ENCODE measurements at regions not wholly inside any gene's neighbourhood (a gene's known extent, or its start where the extent isn't known, plus 50 kb on each side); places are given as distances from the start of the nearest gene placed in this dataset.

DNA sequence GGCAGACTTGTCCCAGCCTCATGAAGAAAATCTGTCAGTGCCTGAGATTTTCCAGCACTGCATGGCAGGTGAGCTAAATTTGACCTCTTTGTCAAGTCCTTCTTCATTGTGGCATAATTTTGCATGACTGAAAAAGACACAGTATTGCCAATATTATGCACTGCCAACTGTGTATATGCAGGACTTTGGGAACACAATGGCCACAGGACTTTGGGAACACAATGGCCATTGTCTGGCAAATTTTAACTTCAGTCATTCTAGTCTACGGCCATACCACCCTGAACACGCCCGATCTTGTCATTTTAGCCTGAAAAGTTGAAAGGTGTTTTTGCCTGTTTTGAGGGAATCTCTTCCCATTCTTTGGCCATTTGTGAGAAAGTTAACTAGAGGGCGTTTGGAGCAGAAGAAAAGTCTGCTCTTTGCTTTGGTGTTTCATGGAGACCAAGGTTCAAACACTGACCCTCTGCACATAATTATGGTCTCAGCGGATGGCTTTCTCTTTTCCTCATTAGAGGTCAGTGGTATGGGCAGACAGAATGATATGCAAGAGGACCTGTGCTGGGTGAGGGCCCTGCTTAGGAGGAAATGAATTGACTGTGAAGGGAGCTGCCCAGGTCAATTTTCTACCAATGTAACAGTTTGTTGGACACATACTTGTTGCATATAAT is 72.4 kb upstream of the NEK7 start:
- FAIRE-seq (no peak), DNase-seq (no peak)
- Histone ChIP-seq H3K36me3 (ENCODE audit: control insufficient read depth in 3 of 3, insufficient read depth in 2 of 3, low read depth in 1 of 3, low read length in 3 of 3) (no peaks in the 10 kb centered on the region), H3K27me3 (ENCODE audit: control insufficient read depth in 3 of 3, insufficient read depth in 3 of 3, low read length in 3 of 3) (no peaks in the 10 kb centered on the region), H3K4me1 (ENCODE audit: control insufficient read depth in 3 of 3, insufficient read depth in 2 of 3, low read depth in 1 of 3, low read length in 2 of 3) (peaks cover 0 to 3% (median 0%) of the 10 kb centered on the region in 3 donors), H3K4me3 (ENCODE audit: low read depth in 1 of 3, low read length in 3 of 3) (no peak overlapping the region), H3K9me3 (ENCODE audit: control insufficient read depth in 2 of 2, insufficient read depth in 1 of 2, low read depth in 1 of 2, low read length in 1 of 2) (peaks cover 0 to 2% of the 10 kb centered on the region in 2 donors), H3K27ac (ENCODE audit: low read depth in 1 of 3, low read length in 2 of 3) (no peak overlapping the region)
- 84 to 90% (median 88%) methylated on average over 5 of the region's 5 CpGs for WGBS, 3 donors

DNA sequence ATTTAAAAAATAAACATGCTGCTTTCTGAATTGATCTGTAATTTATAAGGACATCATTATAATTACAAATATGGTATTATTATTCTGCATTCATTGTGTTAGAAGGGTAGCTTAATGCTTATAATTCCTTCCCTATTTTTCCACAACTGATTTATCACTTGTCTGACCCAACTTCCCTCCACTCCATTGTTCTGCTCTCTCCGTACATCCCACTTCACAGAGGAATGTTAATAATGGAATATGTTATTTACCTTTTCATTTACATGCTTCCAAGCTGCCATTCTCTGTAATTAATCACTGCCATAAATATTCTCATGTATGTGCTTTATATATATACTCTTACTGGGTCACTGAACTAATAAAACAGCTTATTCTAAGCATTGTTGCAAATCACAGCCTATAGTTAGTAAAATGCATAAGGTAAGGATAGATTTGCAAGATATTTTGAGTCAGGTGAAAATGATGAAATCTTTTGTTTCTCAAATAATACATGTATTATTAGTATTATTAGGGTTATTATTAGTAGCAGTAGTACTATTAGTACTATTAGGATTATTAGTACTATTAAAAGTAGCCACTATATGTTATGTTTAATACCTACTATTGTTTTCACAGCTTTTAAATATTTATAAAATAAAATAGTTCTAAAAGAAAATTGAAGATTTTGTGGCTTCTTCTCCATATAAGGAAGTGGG is 70.6 kb upstream of the NEK7 start:
- 58 to 71% (median 65%) methylated on average over 1 of the region's 1 CpG for WGBS, 3 donors
- Histone ChIP-seq H3K27me3 (ENCODE audit: control insufficient read depth in 3 of 3, insufficient read depth in 3 of 3, low read length in 3 of 3) (no peaks in the 10 kb centered on the region), H3K27ac (ENCODE audit: low read depth in 1 of 3, low read length in 2 of 3) (no peak overlapping the region), H3K4me1 (ENCODE audit: control insufficient read depth in 3 of 3, insufficient read depth in 2 of 3, low read depth in 1 of 3, low read length in 2 of 3) (no peaks in the 10 kb centered on the region), H3K9me3 (ENCODE audit: control insufficient read depth in 2 of 2, insufficient read depth in 1 of 2, low read depth in 1 of 2, low read length in 1 of 2) (no peaks in the 10 kb centered on the region), H3K36me3 (ENCODE audit: control insufficient read depth in 3 of 3, insufficient read depth in 2 of 3, low read depth in 1 of 3, low read length in 3 of 3) (no peaks in the 10 kb centered on the region), H3K4me3 (ENCODE audit: low read depth in 1 of 3, low read length in 3 of 3) (no peak overlapping the region)
- FAIRE-seq: no peak
- no peak for DNase-seq

DNA sequence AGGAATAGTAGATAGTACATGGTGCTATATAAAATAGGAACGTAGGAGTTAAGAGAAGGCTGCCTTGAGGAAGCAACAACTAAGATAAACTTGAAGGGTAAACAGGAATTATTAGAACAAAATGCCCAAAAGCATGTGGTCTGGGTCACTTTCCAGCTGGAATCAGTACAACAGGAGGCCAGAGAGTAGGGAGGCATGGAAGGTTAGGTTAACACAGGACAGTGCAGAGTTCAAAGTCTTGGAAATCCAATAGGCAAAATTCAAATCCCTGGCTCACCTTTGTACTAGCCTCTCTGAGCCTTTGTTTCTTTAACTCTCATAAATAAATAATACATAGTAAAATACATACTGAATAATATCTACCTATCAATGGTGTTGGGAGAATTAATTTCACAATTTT is 69.0 kb upstream of the NEK7 start:
- H3K4me1 ChIP-seq (ENCODE audit: control insufficient read depth in 3 of 3, insufficient read depth in 2 of 3, low read depth in 1 of 3, low read length in 2 of 3): no peaks in the 10 kb centered on the region
- WGBS, 3 donors: 20 to 55% (median 41%) methylated on average over 1 of the region's 1 CpG
- no peaks in the 10 kb centered on the region for H3K36me3 ChIP-seq (ENCODE audit: control insufficient read depth in 3 of 3, insufficient read depth in 2 of 3, low read depth in 1 of 3, low read length in 3 of 3)
- peak in 1 of 2 donors; percentile 26 for DNase-seq
- no peak for FAIRE-seq
- H3K27ac ChIP-seq (ENCODE audit: low read depth in 1 of 3, low read length in 2 of 3): no peak overlapping the region
- H3K4me3 ChIP-seq (ENCODE audit: low read depth in 1 of 3, low read length in 3 of 3): no peak overlapping the region
- no peaks in the 10 kb centered on the region for H3K27me3 ChIP-seq (ENCODE audit: control insufficient read depth in 3 of 3, insufficient read depth in 3 of 3, low read length in 3 of 3)
- no peaks in the 10 kb centered on the region for H3K9me3 ChIP-seq (ENCODE audit: control insufficient read depth in 2 of 2, insufficient read depth in 1 of 2, low read depth in 1 of 2, low read length in 1 of 2)

DNA sequence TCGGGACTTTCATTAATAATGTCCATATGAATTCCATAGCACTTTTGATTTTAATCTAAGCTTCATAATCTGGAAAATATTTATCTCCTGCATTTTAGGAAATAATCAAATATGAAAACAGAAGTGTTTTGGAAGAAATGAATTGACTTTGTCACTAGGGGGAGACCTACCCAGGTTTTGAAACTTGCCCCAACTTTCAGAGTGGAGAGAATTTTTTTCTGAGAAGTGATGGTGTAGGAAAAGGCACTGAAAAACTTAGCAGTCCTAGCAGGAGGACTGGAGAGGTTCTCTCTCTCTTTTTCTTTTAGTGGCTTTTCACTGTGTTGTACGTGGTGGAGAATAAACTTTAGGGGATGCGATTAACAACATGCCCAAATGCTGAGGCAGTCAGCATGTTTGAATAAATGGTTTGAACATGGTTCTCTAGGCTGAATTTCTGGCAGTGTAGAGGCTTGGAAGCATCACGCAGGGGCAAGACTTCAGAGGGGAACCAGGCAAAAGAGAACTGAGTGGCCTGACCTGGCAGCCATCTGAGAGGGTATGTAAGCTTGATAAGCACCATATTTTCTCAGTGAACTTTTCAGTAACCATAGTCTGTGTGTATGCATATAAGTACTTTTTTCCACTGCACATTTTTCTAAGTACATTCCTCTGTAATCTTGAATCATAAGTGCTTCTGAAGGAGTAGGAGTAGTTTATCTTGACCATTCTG is 68.3 kb upstream of the NEK7 start:
- WGBS, 3 donors: 48 to 71% (median 59%) methylated on average over 4 of the region's 4 CpGs
- no peak overlapping the region for H3K27ac ChIP-seq (ENCODE audit: low read depth in 1 of 3, low read length in 2 of 3)
- H3K27me3 ChIP-seq (ENCODE audit: control insufficient read depth in 3 of 3, insufficient read depth in 3 of 3, low read length in 3 of 3): no peaks in the 10 kb centered on the region
- H3K4me3 ChIP-seq (ENCODE audit: low read depth in 1 of 3, low read length in 3 of 3): no peak overlapping the region
- DNase-seq: peak; percentile 8 to 21
- no peaks in the 10 kb centered on the region for H3K36me3 ChIP-seq (ENCODE audit: control insufficient read depth in 3 of 3, insufficient read depth in 2 of 3, low read depth in 1 of 3, low read length in 3 of 3)
- FAIRE-seq: no peak
- no peaks in the 10 kb centered on the region for H3K9me3 ChIP-seq (ENCODE audit: control insufficient read depth in 2 of 2, insufficient read depth in 1 of 2, low read depth in 1 of 2, low read length in 1 of 2)
- H3K4me1 ChIP-seq (ENCODE audit: control insufficient read depth in 3 of 3, insufficient read depth in 2 of 3, low read depth in 1 of 3, low read length in 2 of 3): no peaks in the 10 kb centered on the region

DNA sequence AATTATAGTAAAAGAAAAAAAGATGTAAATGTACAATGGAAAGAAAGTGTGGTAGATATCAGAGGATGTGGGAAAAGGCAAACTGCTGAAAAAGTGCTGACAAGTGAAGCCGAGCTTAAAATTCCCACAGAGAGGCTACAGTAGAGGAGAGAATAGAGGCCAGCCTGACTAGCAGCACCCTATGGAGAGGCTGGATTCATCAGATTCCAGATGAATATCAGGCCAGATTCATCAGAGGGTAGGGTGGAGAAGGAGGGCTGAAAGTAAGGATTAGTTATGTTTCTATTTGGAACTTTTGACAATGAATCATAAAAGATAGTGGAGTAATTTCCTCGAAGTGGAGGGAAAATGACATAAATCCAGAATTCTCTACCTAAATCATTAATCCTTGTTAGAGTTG is 60.4 kb upstream of the NEK7 start:
- no peak for FAIRE-seq
- Histone ChIP-seq H3K4me3 (ENCODE audit: low read depth in 1 of 3, low read length in 3 of 3) (no peak overlapping the region), H3K27ac (ENCODE audit: low read depth in 1 of 3, low read length in 2 of 3) (no peak overlapping the region), H3K27me3 (ENCODE audit: control insufficient read depth in 3 of 3, insufficient read depth in 3 of 3, low read length in 3 of 3) (no peaks in the 10 kb centered on the region), H3K36me3 (ENCODE audit: control insufficient read depth in 3 of 3, insufficient read depth in 2 of 3, low read depth in 1 of 3, low read length in 3 of 3) (no peaks in the 10 kb centered on the region), H3K9me3 (ENCODE audit: control insufficient read depth in 2 of 2, insufficient read depth in 1 of 2, low read depth in 1 of 2, low read length in 1 of 2) (no peaks in the 10 kb centered on the region), H3K4me1 (ENCODE audit: control insufficient read depth in 3 of 3, insufficient read depth in 2 of 3, low read depth in 1 of 3, low read length in 2 of 3) (no peaks in the 10 kb centered on the region)
- no peak for DNase-seq
- WGBS, 3 donors: 65 to 74% (median 73%) methylated on average over 2 of the region's 2 CpGs

DNA sequence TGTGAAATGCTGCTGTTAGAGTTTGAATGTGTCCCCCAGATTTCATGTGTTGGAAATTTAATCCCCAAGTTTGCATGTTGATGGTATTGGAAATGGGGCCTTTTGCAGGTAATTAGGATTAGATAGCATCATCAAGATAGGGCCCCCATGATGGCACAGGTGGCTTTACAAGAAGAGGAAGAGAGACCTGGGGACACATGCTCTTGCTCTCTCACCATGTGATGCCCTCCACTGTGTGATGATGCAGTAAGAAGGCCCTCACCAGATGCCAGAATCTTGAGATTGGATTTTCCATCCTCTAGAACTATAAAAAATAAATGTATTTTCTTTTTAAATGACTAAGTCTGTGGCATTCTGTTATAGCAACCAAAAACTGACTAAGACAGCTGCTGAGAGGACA is 57.0 kb upstream of the NEK7 start:
- H3K27me3 ChIP-seq (ENCODE audit: control insufficient read depth in 3 of 3, insufficient read depth in 3 of 3, low read length in 3 of 3): no peaks in the 10 kb centered on the region
- H3K4me3 ChIP-seq (ENCODE audit: low read depth in 1 of 3, low read length in 3 of 3): no peak overlapping the region
- H3K9me3 ChIP-seq (ENCODE audit: control insufficient read depth in 2 of 2, insufficient read depth in 1 of 2, low read depth in 1 of 2, low read length in 1 of 2): no peaks in the 10 kb centered on the region
- H3K27ac ChIP-seq (ENCODE audit: low read depth in 1 of 3, low read length in 2 of 3): no peak overlapping the region
- no peaks in the 10 kb centered on the region for H3K36me3 ChIP-seq (ENCODE audit: control insufficient read depth in 3 of 3, insufficient read depth in 2 of 3, low read depth in 1 of 3, low read length in 3 of 3)
- FAIRE-seq (no peak), DNase-seq (no peak)
- no peaks in the 10 kb centered on the region for H3K4me1 ChIP-seq (ENCODE audit: control insufficient read depth in 3 of 3, insufficient read depth in 2 of 3, low read depth in 1 of 3, low read length in 2 of 3)

DNA sequence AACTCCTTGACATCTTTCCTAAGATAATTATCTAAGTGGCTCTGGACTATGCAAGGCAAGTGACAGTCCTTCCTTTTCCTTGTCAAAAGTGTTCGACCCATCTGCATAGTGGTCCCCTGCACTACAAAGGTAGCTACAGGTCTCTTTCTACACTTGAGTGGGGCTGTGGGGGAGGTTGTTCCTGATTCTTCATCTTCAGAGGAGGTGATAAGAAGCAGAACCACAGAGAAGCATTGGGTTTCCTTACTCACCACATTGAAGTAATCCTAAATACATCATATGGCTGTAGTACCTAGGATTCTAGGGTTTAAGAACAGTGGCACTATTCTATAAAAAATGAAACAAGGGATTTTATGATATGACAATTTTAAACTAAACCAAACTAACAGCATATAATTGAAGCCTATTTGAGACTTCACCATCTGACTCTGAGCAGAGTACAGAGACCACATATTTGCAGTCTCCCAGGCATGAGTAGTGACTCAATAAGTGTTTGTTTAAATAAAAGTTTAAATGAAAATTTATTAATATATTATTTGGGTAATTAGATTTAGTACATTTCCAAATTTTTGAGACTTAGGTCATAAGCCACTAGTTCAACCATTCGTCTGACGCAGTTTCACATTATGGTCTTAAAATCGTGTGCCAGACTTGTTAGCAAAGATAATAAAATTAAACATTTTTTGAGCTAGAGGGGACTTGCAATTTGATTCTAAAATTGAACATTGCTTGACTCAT is 54.9 kb upstream of the NEK7 start:
- FAIRE-seq: no peak
- DNase-seq: no peak
- Histone ChIP-seq H3K9me3 (ENCODE audit: control insufficient read depth in 2 of 2, insufficient read depth in 1 of 2, low read depth in 1 of 2, low read length in 1 of 2) (no peaks in the 10 kb centered on the region), H3K27me3 (ENCODE audit: control insufficient read depth in 3 of 3, insufficient read depth in 3 of 3, low read length in 3 of 3) (no peaks in the 10 kb centered on the region), H3K4me1 (ENCODE audit: control insufficient read depth in 3 of 3, insufficient read depth in 2 of 3, low read depth in 1 of 3, low read length in 2 of 3) (no peaks in the 10 kb centered on the region), H3K27ac (ENCODE audit: low read depth in 1 of 3, low read length in 2 of 3) (no peak overlapping the region), H3K36me3 (ENCODE audit: control insufficient read depth in 3 of 3, insufficient read depth in 2 of 3, low read depth in 1 of 3, low read length in 3 of 3) (no peaks in the 10 kb centered on the region), H3K4me3 (ENCODE audit: low read depth in 1 of 3, low read length in 3 of 3) (no peak overlapping the region)
- WGBS, 3 donors: 53 to 76% (median 63%) methylated on average over 4 of the region's 4 CpGs

DNA sequence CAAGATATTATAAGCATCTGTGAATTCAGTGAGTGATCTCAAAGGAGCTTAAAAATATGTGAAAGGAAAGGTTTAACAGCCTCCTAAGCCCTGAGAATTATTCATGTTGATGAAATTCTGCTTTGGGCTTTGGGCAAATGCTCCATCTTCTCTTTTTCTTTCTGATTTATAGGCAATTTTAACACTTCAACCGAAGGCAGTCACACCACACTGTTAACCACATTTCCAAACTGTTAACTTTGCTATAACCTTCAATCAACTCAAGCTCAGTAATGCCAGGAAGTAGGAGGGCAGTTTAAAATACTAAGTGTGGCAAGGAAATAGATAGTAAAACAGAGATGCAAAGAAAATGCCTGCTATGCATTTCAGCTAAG is 54.4 kb upstream of the NEK7 start:
- Histone ChIP-seq H3K9me3 (ENCODE audit: control insufficient read depth in 2 of 2, insufficient read depth in 1 of 2, low read depth in 1 of 2, low read length in 1 of 2) (no peaks in the 10 kb centered on the region), H3K27ac (ENCODE audit: low read depth in 1 of 3, low read length in 2 of 3) (no peak overlapping the region), H3K27me3 (ENCODE audit: control insufficient read depth in 3 of 3, insufficient read depth in 3 of 3, low read length in 3 of 3) (no peaks in the 10 kb centered on the region), H3K36me3 (ENCODE audit: control insufficient read depth in 3 of 3, insufficient read depth in 2 of 3, low read depth in 1 of 3, low read length in 3 of 3) (no peaks in the 10 kb centered on the region), H3K4me1 (ENCODE audit: control insufficient read depth in 3 of 3, insufficient read depth in 2 of 3, low read depth in 1 of 3, low read length in 2 of 3) (no peaks in the 10 kb centered on the region), H3K4me3 (ENCODE audit: low read depth in 1 of 3, low read length in 3 of 3) (no peak overlapping the region)
- DNase-seq: no peak
- WGBS, 3 donors: 41 to 60% (median 50%) methylated on average over 1 of the region's 1 CpG
- no peak for FAIRE-seq

Measured in small intestine (tissue), 7 donors.